Keratinocyte (primary cell): ENCODE measurements at regions not wholly inside any gene's neighbourhood (a gene's known extent, or its start where the extent isn't known, plus 50 kb on each side); places are given as distances from the start of the nearest gene placed in this dataset.

ENCODE experiments used
- EZH2 ChIP-seq: IDR thresholded peaks from one replicate; pipeline ENCODE4 v1.6.1; 2012; ENCODE audit warnings: inconsistent platforms, mild to moderate bottlenecking, low read length, moderate library complexity
- TF ChIP-seq, protein P1 (sequence below), 3 experiments: IDR thresholded peaks in 1 of 3; conservative IDR thresholded peaks in 1 of 3; optimal IDR thresholded peaks in 1 of 3; 2 replicates in 2 of 3; 3 replicates in 1 of 3; pipeline versions ENCODE3 to v1.5.1; 2011; ENCODE audit warnings: low read length in 3 of 3, mild to moderate bottlenecking in 3 of 3, moderate library complexity in 2 of 3, control low read depth in 1 of 3, inconsistent platforms in 1 of 3; ENCODE audit not compliant: insufficient read depth in 2 of 3; ENCODE audit errors: extremely low read depth in 1 of 3

DNA sequence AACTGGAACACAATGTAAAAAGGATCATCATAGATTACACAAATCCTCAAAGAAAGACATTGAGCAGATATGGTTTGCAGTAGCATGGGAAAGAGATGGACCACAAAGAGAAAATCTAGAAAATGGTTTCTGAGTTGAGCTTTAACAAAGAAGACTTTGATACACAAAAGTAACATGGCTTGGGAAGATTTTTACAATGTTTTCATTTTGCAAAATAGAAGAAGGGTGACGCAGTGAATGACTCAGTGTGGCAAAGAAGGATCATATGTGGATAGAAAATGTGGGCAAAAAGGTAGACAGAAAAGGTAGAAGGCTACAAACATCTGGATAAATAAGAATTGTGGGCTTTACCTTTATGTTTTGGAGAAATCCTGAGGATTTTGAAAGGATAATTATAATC, 1220.5 kb downstream of the PCDH17 start:
- TF ChIP-seq, protein P1, sequence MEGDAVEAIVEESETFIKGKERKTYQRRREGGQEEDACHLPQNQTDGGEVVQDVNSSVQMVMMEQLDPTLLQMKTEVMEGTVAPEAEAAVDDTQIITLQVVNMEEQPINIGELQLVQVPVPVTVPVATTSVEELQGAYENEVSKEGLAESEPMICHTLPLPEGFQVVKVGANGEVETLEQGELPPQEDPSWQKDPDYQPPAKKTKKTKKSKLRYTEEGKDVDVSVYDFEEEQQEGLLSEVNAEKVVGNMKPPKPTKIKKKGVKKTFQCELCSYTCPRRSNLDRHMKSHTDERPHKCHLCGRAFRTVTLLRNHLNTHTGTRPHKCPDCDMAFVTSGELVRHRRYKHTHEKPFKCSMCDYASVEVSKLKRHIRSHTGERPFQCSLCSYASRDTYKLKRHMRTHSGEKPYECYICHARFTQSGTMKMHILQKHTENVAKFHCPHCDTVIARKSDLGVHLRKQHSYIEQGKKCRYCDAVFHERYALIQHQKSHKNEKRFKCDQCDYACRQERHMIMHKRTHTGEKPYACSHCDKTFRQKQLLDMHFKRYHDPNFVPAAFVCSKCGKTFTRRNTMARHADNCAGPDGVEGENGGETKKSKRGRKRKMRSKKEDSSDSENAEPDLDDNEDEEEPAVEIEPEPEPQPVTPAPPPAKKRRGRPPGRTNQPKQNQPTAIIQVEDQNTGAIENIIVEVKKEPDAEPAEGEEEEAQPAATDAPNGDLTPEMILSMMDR (optimal IDR thresholded peaks at IDR 0.05 in 1 of 3, IDR thresholded peaks at IDR 0.05 in 1 of 3, conservative IDR thresholded peaks at IDR 0.05 in 1 of 3; ENCODE audit: extremely low read depth in 1 of 3, insufficient read depth in 2 of 3, low read length in 3 of 3): no peak
- no peak for TF ChIP-seq EZH2
